ENCODE measurements at regions not wholly inside any gene's neighbourhood (a gene's known extent, or its start where the extent isn't known, plus 50 kb on each side); places are given as distances from the start of the nearest gene placed in this dataset.

- TF ChIP-seq CTCF (IDR thresholded peaks at IDR 0.05; ENCODE audit: control extremely low read depth, extremely low read depth, low read depth, missing control alignments): no peak
- POLR2A ChIA-PET: no interaction called here
- no peak for DNase-seq (ENCODE audit: extremely low spot score)
- CTCF ChIA-PET: interaction anchor here (1.2 kb wide), 1 partner anchor 502 kb away, joined by 3 read pairs; no protein-coding TSS in a partner anchor
These were observed 477.4 kb upstream of the CHST9 start for GRCh38 chr18:27662537-27662936.

GRCh38 chr18:27661320-27662018, 476.4 kb upstream of the CHST9 start:
- ChIA-PET POLR2A (no interaction called here), CTCF (no interaction called here)
- DNase-seq (ENCODE audit: extremely low spot score): no peak
- no peak for TF ChIP-seq CTCF (IDR thresholded peaks at IDR 0.05; ENCODE audit: control extremely low read depth, extremely low read depth, low read depth, missing control alignments)

- TF ChIP-seq CTCF (IDR thresholded peaks at IDR 0.05; ENCODE audit: control extremely low read depth, extremely low read depth, low read depth, missing control alignments): no peak
- DNase-seq (ENCODE audit: extremely low spot score): no peak
- ChIA-PET CTCF (no interaction called here), POLR2A (no interaction called here)
These were observed 471.8 kb upstream of the CHST9 start for GRCh38 chr18:27656905-27657304.

GRCh38 chr18:27656167-27656778, 471.2 kb upstream of the CHST9 start:
- POLR2A ChIA-PET: no interaction called here
- CTCF ChIA-PET: no interaction called here
- TF ChIP-seq CTCF (IDR thresholded peaks at IDR 0.05; ENCODE audit: control extremely low read depth, extremely low read depth, low read depth, missing control alignments): no peak
- DNase-seq (ENCODE audit: extremely low spot score): no peak

DNA sequence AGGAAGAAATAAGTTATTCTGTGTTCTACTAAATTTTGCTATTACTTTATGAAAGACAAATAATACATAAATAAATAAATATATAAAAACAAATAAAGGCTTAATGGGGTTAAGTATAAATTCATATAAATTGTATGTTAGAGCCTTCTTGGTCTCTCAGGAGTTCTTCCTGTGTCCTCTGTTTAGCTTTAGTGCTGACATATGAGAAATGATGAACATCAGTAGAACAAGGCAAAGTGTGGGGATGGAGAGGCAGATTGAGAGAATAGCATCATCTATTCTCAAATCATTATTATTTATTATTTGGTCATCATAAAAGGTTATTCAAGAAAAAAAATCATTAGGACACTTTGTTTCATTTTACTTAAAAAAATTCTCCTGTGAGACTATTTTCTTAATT, 468.1 kb upstream of the CHST9 start:
- no peak for TF ChIP-seq CTCF (IDR thresholded peaks at IDR 0.05; ENCODE audit: control extremely low read depth, extremely low read depth, low read depth, missing control alignments)
- ChIA-PET POLR2A (no interaction called here), CTCF (interaction anchor here (1.6 kb wide), 1 partner anchor 31 kb away, joined by 3 read pairs; no protein-coding TSS in a partner anchor)
- no peak for DNase-seq (ENCODE audit: extremely low spot score)

GRCh38 chr18:27652480-27653121, 467.5 kb upstream of the CHST9 start:
- DNase-seq (ENCODE audit: extremely low spot score): no peak
- TF ChIP-seq CTCF (IDR thresholded peaks at IDR 0.05; ENCODE audit: control extremely low read depth, extremely low read depth, low read depth, missing control alignments): no peak
- CTCF ChIA-PET: no interaction called here
- POLR2A ChIA-PET: no interaction called here

Measured in GM10248 (cell line).